IMR-90 (cell line): ENCODE measurements at regions not wholly inside any gene's neighbourhood (a gene's known extent, or its start where the extent isn't known, plus 50 kb on each side); places are given as distances from the start of the nearest gene placed in this dataset.

Source experiments
- CTCF ChIP-seq: conservative IDR thresholded peaks from 2 replicates; pipeline ENCODE4 v1.5.1; 2012; ENCODE audit warnings: mild to moderate bottlenecking, low read depth, low read length, improper control_type of control experiment
- POLR2A ChIP-seq: IDR thresholded peaks from 2 replicates; pipeline ENCODE4 v1.6.1; 2012; ENCODE audit warnings: mild to moderate bottlenecking, low read depth, low read length
- RCOR1 ChIP-seq: IDR thresholded peaks from 2 replicates; pipeline ENCODE4 v1.6.1; 2012; ENCODE audit warnings: mild to moderate bottlenecking, low read length, improper control_type of control experiment; ENCODE audit not compliant: insufficient replicate concordance

DNA sequence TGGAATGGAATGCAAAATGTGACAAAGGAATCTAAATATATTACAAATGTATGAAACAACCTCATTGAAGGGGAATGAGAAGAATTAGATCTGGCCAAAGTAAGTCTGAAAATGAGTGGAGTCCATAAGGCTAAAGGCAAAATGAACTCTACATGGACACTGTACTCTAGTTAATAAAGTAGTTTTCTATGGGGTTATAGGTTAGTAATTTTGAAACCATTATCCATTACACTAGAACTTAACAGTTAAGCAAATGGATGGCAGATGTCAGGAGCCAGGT is 222.1 kb downstream of the NUAK1 start:
- TF ChIP-seq CTCF (no peak), POLR2A (no peak), RCOR1 (no peak)
